Osteocyte (in vitro differentiated cells): ENCODE measurements at regions not wholly inside any gene's neighbourhood (a gene's known extent, or its start where the extent isn't known, plus 50 kb on each side); places are given as distances from the start of the nearest gene placed in this dataset.

Experiments
- DNase-seq: peaks from one replicate; pipeline ENCODE4 v3.0.0; 2021; ENCODE audit warnings: mixed read lengths; ENCODE audit not compliant: unreplicated experiment; ENCODE audit errors: extremely low spot score
- H3K27ac Mint-ChIP-seq: one replicate; pipeline ENCODE4 v1.8.0; 2021; ENCODE audit warnings: mild to moderate bottlenecking, mixed read lengths; ENCODE audit not compliant: unreplicated experiment
- H3K27me3 Mint-ChIP-seq: one replicate; pipeline ENCODE4 v1.8.0; 2021; ENCODE audit warnings: mixed read lengths; ENCODE audit not compliant: unreplicated experiment
- H3K36me3 Mint-ChIP-seq: one replicate; pipeline ENCODE4 v1.8.0; 2021; ENCODE audit warnings: mixed read lengths; ENCODE audit not compliant: unreplicated experiment
- H3K4me1 Mint-ChIP-seq: one replicate; pipeline ENCODE4 v1.8.0; 2021; ENCODE audit warnings: mixed read lengths; ENCODE audit not compliant: unreplicated experiment
- H3K4me3 Mint-ChIP-seq: one replicate; pipeline ENCODE4 v1.8.0; 2021; ENCODE audit warnings: mild to moderate bottlenecking, moderate library complexity, mixed read lengths; ENCODE audit not compliant: unreplicated experiment
- H3K9me3 Mint-ChIP-seq: one replicate; pipeline ENCODE4 v1.8.0; 2021; ENCODE audit warnings: mixed read lengths; ENCODE audit not compliant: unreplicated experiment
- CTCF ChIP-seq: fragments of 200-600 bp; sonication (generic); IDR thresholded peaks from 2 replicates; pipeline ENCODE4 v1.5.0; 2021; ENCODE audit warnings: antibody characterized with exemption, mild to moderate bottlenecking, moderate library complexity

DNA sequence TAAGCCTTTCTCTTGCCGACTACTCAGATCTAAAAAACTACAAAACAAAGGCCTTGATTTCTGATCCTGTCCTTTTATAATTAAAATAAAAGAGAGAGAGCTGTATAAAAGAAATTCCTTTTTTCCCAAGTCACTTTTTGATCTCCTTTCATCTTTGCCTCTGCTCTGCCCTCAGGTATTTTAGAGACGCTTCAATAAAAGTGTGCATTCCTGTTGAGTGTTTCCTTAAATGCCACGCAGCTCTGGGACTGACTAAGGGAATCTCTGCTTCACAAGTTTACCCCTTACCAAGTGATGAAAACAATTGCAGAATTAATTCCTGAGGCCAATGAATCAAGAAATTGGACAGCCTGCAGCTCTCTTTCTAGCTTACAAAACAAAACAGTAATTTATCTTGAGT, 1109.8 kb downstream of the TMTC2 start:
- H3K27me3 Mint-ChIP-seq: peaks cover 2% of the 10 kb centered on the region
- no peak for TF ChIP-seq CTCF
- H3K4me3 Mint-ChIP-seq: no peak overlapping the region
- H3K36me3 Mint-ChIP-seq: no peaks in the 10 kb centered on the region
- no peak overlapping the region for H3K27ac Mint-ChIP-seq
- no peaks in the 10 kb centered on the region for H3K4me1 Mint-ChIP-seq
- H3K9me3 Mint-ChIP-seq: no peaks in the 10 kb centered on the region
- DNase-seq: no peak

- Mint-ChIP-seq H3K9me3 (no peaks in the 10 kb centered on the region), H3K27me3 (peaks cover 5% of the 10 kb centered on the region), H3K27ac (no peak overlapping the region), H3K36me3 (no peaks in the 10 kb centered on the region), H3K4me1 (no peaks in the 10 kb centered on the region), H3K4me3 (no peak overlapping the region)
- no peak for TF ChIP-seq CTCF
- no peak for DNase-seq
These were observed 1106.9 kb downstream of the TMTC2 start for GRCh38 chr12:83793616-83794015.

GRCh38 chr12:83784298-83784890, 1097.7 kb downstream of the TMTC2 start:
- DNase-seq: no peak

GRCh38 chr12:83779526-83779925, 1092.8 kb downstream of the TMTC2 start:
- TF ChIP-seq CTCF: no peak
- H3K9me3 Mint-ChIP-seq: peaks cover 11% of the 10 kb centered on the region
- no peak for DNase-seq
- H3K4me1 Mint-ChIP-seq: no peaks in the 10 kb centered on the region
- no peak overlapping the region for H3K27ac Mint-ChIP-seq
- peaks cover 2% of the 10 kb centered on the region for H3K27me3 Mint-ChIP-seq
- H3K36me3 Mint-ChIP-seq: no peaks in the 10 kb centered on the region
- no peak overlapping the region for H3K4me3 Mint-ChIP-seq

More at GRCh38 chr12:83784298-83784890, 1097.7 kb downstream of the TMTC2 start:
- no peak for TF ChIP-seq CTCF
- no peak overlapping the region for H3K4me3 Mint-ChIP-seq
- H3K27me3 Mint-ChIP-seq: no peaks in the 10 kb centered on the region
- no peaks in the 10 kb centered on the region for H3K4me1 Mint-ChIP-seq
- H3K27ac Mint-ChIP-seq: no peak overlapping the region
- no peaks in the 10 kb centered on the region for H3K36me3 Mint-ChIP-seq
- H3K9me3 Mint-ChIP-seq: no peaks in the 10 kb centered on the region

DNA sequence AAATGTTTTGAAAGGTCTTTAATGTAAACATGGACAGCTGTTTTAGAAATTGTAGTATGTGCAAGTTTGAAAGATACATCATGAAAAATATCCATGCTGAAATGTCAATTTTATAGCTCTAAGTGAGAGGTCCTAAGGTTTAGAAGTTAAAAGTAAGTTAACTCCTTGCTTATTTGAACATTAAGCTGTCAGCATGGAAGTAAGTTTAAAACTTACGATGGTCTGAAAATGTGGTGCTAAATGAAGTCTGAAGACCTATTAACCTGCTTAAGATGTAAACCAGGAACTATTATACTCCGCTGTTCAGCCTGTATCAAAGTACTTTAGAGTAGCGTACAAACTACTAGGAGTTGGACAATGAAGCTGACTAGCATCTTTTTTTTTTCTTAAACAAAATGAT, 1082.4 kb downstream of the TMTC2 start:
- Mint-ChIP-seq H3K27me3 (peaks cover 2% of the 10 kb centered on the region), H3K9me3 (peaks cover 8% of the 10 kb centered on the region), H3K27ac (no peak overlapping the region), H3K36me3 (no peaks in the 10 kb centered on the region), H3K4me3 (no peak overlapping the region), H3K4me1 (no peaks in the 10 kb centered on the region)
- TF ChIP-seq CTCF: no peak
- DNase-seq: no peak
